K562 (cell line): ENCODE measurements at regions not wholly inside any gene's neighbourhood (a gene's known extent, or its start where the extent isn't known, plus 50 kb on each side); places are given as distances from the start of the nearest gene placed in this dataset.

Experiments
- AFF1 ChIP-seq, 2 experiments: fragments of 450-650 bp; IDR thresholded peaks; 2 replicates each; pipeline ENCODE4 v1.6.1; 2018; ENCODE audit warnings: mild to moderate bottlenecking in 2 of 2, low read depth in 1 of 2; ENCODE audit not compliant: partially characterized antibody in 2 of 2
- CHAMP1 ChIP-seq: fragments of 450-650 bp; IDR thresholded peaks from 2 replicates; pipeline ENCODE4 v1.6.1; 2016; ENCODE audit warnings: mild to moderate bottlenecking
- DPF2 ChIP-seq: fragments of 450-650 bp; IDR thresholded peaks from 2 replicates; pipeline ENCODE4 v1.6.1; 2016
- E2F5 ChIP-seq: sonication (generic); formaldehyde crosslinking; IDR thresholded peaks from 2 replicates; pipeline ENCODE4 v1.8.0; 2022; ENCODE audit warnings: mild to moderate bottlenecking, missing genetic modification reagents
- HNRNPK ChIP-seq: fragments of 200-400 bp; formaldehyde crosslinking; IDR thresholded peaks from one replicate; pipeline ENCODE4 v1.6.1; 2018; ENCODE audit warnings: mild to moderate bottlenecking, low read depth, low read length; ENCODE audit not compliant: poor library complexity, severe bottlenecking
- KLF13 ChIP-seq: fragments of 450-650 bp; IDR thresholded peaks from 2 replicates; pipeline ENCODE4 v1.6.1; 2016; ENCODE audit warnings: missing genetic modification characterization, low read depth, mild to moderate bottlenecking, missing compliant biosample characterization, moderate library complexity, borderline replicate concordance
- MCM3 ChIP-seq: fragments of 450-650 bp; IDR thresholded peaks from 2 replicates; pipeline ENCODE4 v1.6.1; 2016
- MLX ChIP-seq, 2 experiments: fragments of 450-650 bp in 1 of 2; sonication (generic) in 1 of 2; formaldehyde crosslinking; conservative IDR thresholded peaks; 2 replicates each; pipeline versions ENCODE4 v1.4.0 to v1.8.1; 2020 to 2022; ENCODE audit warnings: mild to moderate bottlenecking in 1 of 2, missing genetic modification reagents in 1 of 2
- NCOA4 ChIP-seq: fragments of 450-650 bp; IDR thresholded peaks from 2 replicates; pipeline ENCODE4 v1.6.1; 2018; ENCODE audit warnings: mild to moderate bottlenecking; ENCODE audit not compliant: partially characterized antibody
- PML ChIP-seq: IDR thresholded peaks from 2 replicates; pipeline ENCODE4 v1.6.1; 2012; ENCODE audit warnings: low read length, inconsistent platforms
- SMAD1 ChIP-seq: fragments of 150-350 bp; IDR thresholded peaks from 2 replicates; pipeline ENCODE4 v1.6.1; 2014; ENCODE audit warnings: low read length, low read depth; ENCODE audit not compliant: partially characterized antibody
- SMARCE1 ChIP-seq: fragments of 450-650 bp; IDR thresholded peaks from 2 replicates; pipeline ENCODE4 v1.7.1; 2016; ENCODE audit warnings: mild to moderate bottlenecking
- SRSF9 ChIP-seq: fragments of 200-400 bp; formaldehyde crosslinking; IDR thresholded peaks from 2 replicates; pipeline ENCODE4 v1.6.1; 2017; ENCODE audit warnings: low read depth, low read length, borderline replicate concordance
- TAF7 ChIP-seq: fragments of 450-650 bp; IDR thresholded peaks from 2 replicates; pipeline ENCODE4 v1.6.1; 2016; ENCODE audit warnings: missing genetic modification characterization, missing compliant biosample characterization
- ZNF212 ChIP-seq: fragments of 450-650 bp; formaldehyde crosslinking; IDR thresholded peaks from 2 replicates; pipeline ENCODE4 v1.4.0; 2020; ENCODE audit warnings: mild to moderate bottlenecking
- ZNF280B ChIP-seq: fragments of 250-450 bp; sonication (Bioruptor Pico); IDR thresholded peaks from 2 replicates; pipeline ENCODE4 v1.5.1; 2021; ENCODE audit warnings: mild to moderate bottlenecking
- ZNF41 ChIP-seq: fragments of 250-450 bp; sonication (Bioruptor Pico); conservative IDR thresholded peaks from 2 replicates; pipeline ENCODE4 v1.4.0; 2020; ENCODE audit warnings: mild to moderate bottlenecking
- ZNF444 ChIP-seq: fragments of 250-450 bp; sonication (Bioruptor Pico); IDR thresholded peaks from 2 replicates; pipeline ENCODE4 v1.4.0; 2020; ENCODE audit warnings: mild to moderate bottlenecking, moderate library complexity
- ZNF644 ChIP-seq: fragments of 200-800 bp; sonication (Bioruptor generic); IDR thresholded peaks from 2 replicates; pipeline ENCODE4 v1.6.1; 2016; ENCODE audit warnings: low read depth, missing genetic modification characterization, missing compliant biosample characterization

- no peak for TF ChIP-seq KLF13 (tag)
- no peak for TF ChIP-seq SRSF9
- TF ChIP-seq HNRNPK, result no peak
- no peak for TF ChIP-seq SMAD1
- TF ChIP-seq ZNF444 (CRISPR knock-in tag), result no peak
- TF ChIP-seq AFF1 (IDR thresholded peaks at IDR 0.05; ENCODE audit: low read depth in 1 of 2, partially characterized antibody in 2 of 2), result no peak
- TF ChIP-seq CHAMP1, result 0 out of 2 replicates have a peak, but pooled peaks have one; percentile 6
- TF ChIP-seq MCM3, result no peak
- TF ChIP-seq SMARCE1, result no peak
- no peak for TF ChIP-seq E2F5 (CRISPR knock-in tag)
- TF ChIP-seq ZNF644 (tag), result no peak
- peak; percentile 37; the same call in 1 of the 2 replicates for TF ChIP-seq PML
- TF ChIP-seq DPF2, result no peak
- TF ChIP-seq MLX (CRISPR knock-in tag; conservative IDR thresholded peaks at IDR 0.05), result no peak
- TF ChIP-seq ZNF212 (CRISPR knock-in tag), result no peak
- TF ChIP-seq ZNF280B (CRISPR knock-in tag), result no peak
- TF ChIP-seq ZNF41, result no peak
- no peak for TF ChIP-seq NCOA4
- TF ChIP-seq TAF7, result no peak
Measured at GRCh38 chr20:53829724-53830521, 236.3 kb upstream of the ZNF217 start (continued).
